HG02678 (cell line): ENCODE measurements at regions not wholly inside any gene's neighbourhood (a gene's known extent, or its start where the extent isn't known, plus 50 kb on each side); places are given as distances from the start of the nearest gene placed in this dataset.
"Not testable (repeated sequence)": the region's sequence is repeated elsewhere in the genome, so short reads cannot be mapped to it uniquely, and the experiment has no call there.

Source experiments
- ATAC-seq: cut with Tn5 transposase; IDR thresholded peaks from one replicate; pipeline ENCODE4 v1.9.1; 2021; ENCODE audit warnings: mild to moderate bottlenecking, moderate library complexity; ENCODE audit not compliant: unreplicated experiment

- ATAC-seq, result no peak
Measured at GRCh38 chr15:45804028-45804427, 169.2 kb downstream of the SQOR start.

- no peak for ATAC-seq
Measured at GRCh38 chr15:45810201-45810600, 175.4 kb downstream of the SQOR start.

- no peak for ATAC-seq
Measured at GRCh38 chr15:45812200-45812599, 177.4 kb downstream of the SQOR start.

GRCh38 chr15:45817578-45817977 is 182.7 kb downstream of the SQOR start:
- not testable (repeated sequence) for ATAC-seq

GRCh38 chr15:45821390-45821789 is 186.6 kb downstream of the SQOR start:
- ATAC-seq, result no peak

GRCh38 chr15:45822968-45823367 is 188.1 kb downstream of the SQOR start:
- ATAC-seq, result not testable (repeated sequence)

- no peak for ATAC-seq
Measured at GRCh38 chr15:45827275-45827674, 192.4 kb downstream of the SQOR start.

GRCh38 chr15:45827766-45828165 is 192.9 kb downstream of the SQOR start:
- ATAC-seq, result no peak

GRCh38 chr15:45829336-45830153 is 194.7 kb downstream of the SQOR start:
- no peak for ATAC-seq

GRCh38 chr15:45831787-45832186 is 197.0 kb downstream of the SQOR start:
- no peak for ATAC-seq

- ATAC-seq, result no peak
Measured at GRCh38 chr15:45834622-45835021, 199.8 kb downstream of the SQOR start.

GRCh38 chr15:45842151-45842550 is 207.3 kb downstream of the SQOR start:
- no peak for ATAC-seq

- ATAC-seq, result no peak
Measured at GRCh38 chr15:45847645-45848044, 212.8 kb downstream of the SQOR start.

GRCh38 chr15:45849136-45849535 is 214.3 kb downstream of the SQOR start:
- ATAC-seq, result no peak

GRCh38 chr15:45854455-45855202 is 219.8 kb downstream of the SQOR start:
- no peak for ATAC-seq

GRCh38 chr15:45855210-45855906 is 220.5 kb downstream of the SQOR start:
- no peak for ATAC-seq

GRCh38 chr15:45855907-45856579 is 221.2 kb downstream of the SQOR start:
- ATAC-seq, result no peak

GRCh38 chr15:45857291-45857690 is 222.5 kb downstream of the SQOR start:
- no peak for ATAC-seq

GRCh38 chr15:45858491-45858890 is 223.7 kb downstream of the SQOR start:
- no peak for ATAC-seq

- ATAC-seq, result no peak
Measured at GRCh38 chr15:45862034-45862433, 227.2 kb downstream of the SQOR start.
